AG04450 (cell line): ENCODE measurements at regions not wholly inside any gene's neighbourhood (a gene's known extent, or its start where the extent isn't known, plus 50 kb on each side); places are given as distances from the start of the nearest gene placed in this dataset.

ENCODE experiments used
- CTCF ChIA-PET: fragments of 300-600, 350-600 bp; formaldehyde crosslinking; extraction: SDS; loops from one replicate; lab custom pipeline; 2022; ENCODE audit warnings: antibody characterized with exemption, inconsistent platforms; lab: Charles Lee
- POLR2A ChIA-PET: fragments of 350-600 bp; formaldehyde crosslinking; extraction: SDS; loops from one replicate; lab custom pipeline; 2021; ENCODE audit warnings: antibody characterized with exemption, inconsistent platforms; lab: Yijun Ruan, JAX
- DNase-seq: peaks from one replicate; pipeline ENCODE4 v3.0.0-alpha.2; 2011; ENCODE audit warnings: low read depth, low spot score
- H3K27ac ChIP-seq: one replicate; pipeline ENCODE4 v1.5.1; 2012; ENCODE audit warnings: low read depth, low read length, control low read depth
- H3K27me3 ChIP-seq: one replicate; pipeline ENCODE4 v1.6.0; 2012; ENCODE audit warnings: low read length; ENCODE audit not compliant: control insufficient read depth, insufficient read depth
- H3K4me3 ChIP-seq: 2 replicates; pipeline ENCODE4 v1.5.1; 2011; ENCODE audit warnings: mild to moderate bottlenecking, low read depth, low read length, control low read depth
- H3K9me3 ChIP-seq: 2 replicates; pipeline ENCODE4 v1.5.1; 2012; ENCODE audit warnings: low read length; ENCODE audit not compliant: control insufficient read depth, insufficient read depth
- TF ChIP-seq, protein P1 (sequence below): IDR thresholded peaks from 2 replicates; pipeline ENCODE4 v1.5.1; 2011; ENCODE audit warnings: low read depth, low read length, control low read depth, inconsistent platforms

DNA sequence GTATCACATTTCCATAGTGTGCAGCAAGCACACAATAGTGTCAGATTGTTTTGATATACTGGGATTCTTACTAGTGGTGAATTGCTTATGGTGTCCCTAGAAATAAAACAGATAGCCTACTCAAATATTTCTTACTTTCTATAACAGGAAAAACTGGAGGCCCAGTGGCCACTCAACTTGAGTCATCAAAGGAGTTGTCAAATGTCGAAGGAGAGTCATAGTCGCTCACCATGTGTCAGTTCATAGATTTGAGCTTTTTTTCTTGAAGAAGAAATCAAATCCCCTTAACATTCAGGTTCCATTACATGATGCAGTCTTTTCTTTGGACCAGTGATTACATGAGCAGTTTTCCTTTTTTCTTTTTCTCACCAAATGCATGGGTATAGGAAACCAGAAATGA is 1271.0 kb downstream of the RAPGEF2 start:
- ChIA-PET CTCF (no interaction called here), POLR2A (no interaction called here)
- TF ChIP-seq, protein P1, sequence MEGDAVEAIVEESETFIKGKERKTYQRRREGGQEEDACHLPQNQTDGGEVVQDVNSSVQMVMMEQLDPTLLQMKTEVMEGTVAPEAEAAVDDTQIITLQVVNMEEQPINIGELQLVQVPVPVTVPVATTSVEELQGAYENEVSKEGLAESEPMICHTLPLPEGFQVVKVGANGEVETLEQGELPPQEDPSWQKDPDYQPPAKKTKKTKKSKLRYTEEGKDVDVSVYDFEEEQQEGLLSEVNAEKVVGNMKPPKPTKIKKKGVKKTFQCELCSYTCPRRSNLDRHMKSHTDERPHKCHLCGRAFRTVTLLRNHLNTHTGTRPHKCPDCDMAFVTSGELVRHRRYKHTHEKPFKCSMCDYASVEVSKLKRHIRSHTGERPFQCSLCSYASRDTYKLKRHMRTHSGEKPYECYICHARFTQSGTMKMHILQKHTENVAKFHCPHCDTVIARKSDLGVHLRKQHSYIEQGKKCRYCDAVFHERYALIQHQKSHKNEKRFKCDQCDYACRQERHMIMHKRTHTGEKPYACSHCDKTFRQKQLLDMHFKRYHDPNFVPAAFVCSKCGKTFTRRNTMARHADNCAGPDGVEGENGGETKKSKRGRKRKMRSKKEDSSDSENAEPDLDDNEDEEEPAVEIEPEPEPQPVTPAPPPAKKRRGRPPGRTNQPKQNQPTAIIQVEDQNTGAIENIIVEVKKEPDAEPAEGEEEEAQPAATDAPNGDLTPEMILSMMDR, result no peak
- Histone ChIP-seq H3K9me3 (peaks cover 4% of the 10 kb centered on the region; the same call in 1 of the 2 replicates), H3K4me3 (no peak overlapping the region), H3K27ac (no peak overlapping the region), H3K27me3 (no peaks in the 10 kb centered on the region)
- no peak for DNase-seq

DNA sequence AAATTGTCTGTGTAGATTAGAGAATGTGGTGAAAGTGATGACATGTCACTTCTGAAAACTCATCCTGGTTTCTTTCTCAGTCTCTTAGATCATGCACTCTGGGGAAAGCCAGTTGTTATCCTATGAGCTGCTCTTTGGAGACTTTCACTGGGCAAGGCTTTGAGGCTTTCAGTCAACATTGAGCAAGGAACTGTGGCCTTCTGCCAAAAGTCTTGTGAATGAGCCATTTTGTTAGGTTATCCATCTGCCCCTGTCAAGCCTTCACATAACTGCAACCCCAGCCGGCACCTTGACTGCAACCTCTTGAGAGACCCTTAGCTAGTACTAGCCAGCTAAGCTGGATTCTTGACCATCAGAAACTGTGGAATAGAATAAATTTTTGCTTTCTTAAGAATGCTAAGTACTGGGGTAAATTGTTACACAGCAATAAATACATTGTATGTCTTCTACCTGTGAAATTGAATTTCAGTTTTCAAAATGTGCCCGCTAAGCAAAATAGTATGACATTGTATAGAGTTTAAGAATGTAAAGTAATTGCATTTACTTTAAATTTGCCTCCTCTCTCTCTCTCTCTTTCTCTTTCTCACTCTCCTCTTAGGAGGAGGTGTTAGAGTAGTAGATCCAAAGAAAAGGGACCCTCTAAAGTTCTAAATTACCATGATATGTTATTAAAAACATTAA is 1273.0 kb downstream of the RAPGEF2 start:
- Histone ChIP-seq H3K9me3 (peaks cover 4% of the 10 kb centered on the region; the same call in 1 of the 2 replicates), H3K27me3 (no peaks in the 10 kb centered on the region), H3K4me3 (no peak overlapping the region), H3K27ac (no peak overlapping the region)
- DNase-seq, result no peak
- TF ChIP-seq, protein P1, result no peak
- CTCF ChIA-PET, result no interaction called here
- POLR2A ChIA-PET, result no interaction called here

DNA sequence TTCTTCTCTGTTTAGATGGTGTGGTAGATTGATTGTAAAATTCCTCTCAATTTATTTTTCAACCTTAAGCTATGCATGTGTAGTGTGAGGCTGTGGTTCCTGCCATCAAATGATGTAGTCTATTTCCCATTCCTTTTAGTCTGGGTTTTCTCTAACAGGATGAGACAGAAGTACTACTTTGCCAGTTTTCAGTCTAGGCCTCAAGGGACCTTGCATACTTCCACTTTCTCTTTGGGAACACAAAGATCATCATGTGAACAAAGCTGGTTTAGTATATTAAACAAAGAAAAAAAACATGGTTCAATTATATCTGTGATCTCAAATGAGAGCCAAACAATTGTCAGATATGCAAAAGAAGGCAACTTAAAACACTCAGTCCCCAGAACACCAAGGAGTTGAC is 1284.0 kb downstream of the RAPGEF2 start:
- ChIA-PET POLR2A (no interaction called here), CTCF (no interaction called here)
- Histone ChIP-seq H3K9me3 (peaks cover 17% of the 10 kb centered on the region), H3K27me3 (no peaks in the 10 kb centered on the region), H3K27ac (no peak overlapping the region), H3K4me3 (no peak overlapping the region)
- no peak for DNase-seq
- TF ChIP-seq, protein P1, result no peak

DNA sequence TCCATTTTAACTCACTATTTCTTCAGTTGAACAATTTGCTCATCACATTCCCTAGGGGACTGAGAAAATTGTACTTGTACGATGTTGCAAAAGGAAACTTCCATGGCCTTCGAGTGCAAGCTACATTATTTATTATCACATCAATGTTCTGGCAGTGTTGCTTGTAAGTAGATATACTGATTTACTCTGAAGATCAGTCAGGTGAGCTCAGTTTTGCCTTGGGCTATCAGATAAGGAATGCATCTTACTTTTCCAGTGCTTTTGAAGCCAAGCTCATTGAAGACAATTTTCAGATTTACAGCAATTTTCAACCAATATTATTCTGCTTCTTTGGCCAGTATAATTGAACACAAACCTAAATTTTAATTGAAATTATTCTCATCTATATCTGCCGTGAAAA is 1296.9 kb downstream of the RAPGEF2 start:
- POLR2A ChIA-PET, result no interaction called here
- no peak overlapping the region for H3K4me3 ChIP-seq
- no peaks in the 10 kb centered on the region for H3K27me3 ChIP-seq
- H3K27ac ChIP-seq, result no peak overlapping the region
- CTCF ChIA-PET, result no interaction called here
- peaks cover 3% of the 10 kb centered on the region; the same call in 1 of the 2 replicates for H3K9me3 ChIP-seq
- TF ChIP-seq, protein P1, result no peak
- DNase-seq, result no peak

DNA sequence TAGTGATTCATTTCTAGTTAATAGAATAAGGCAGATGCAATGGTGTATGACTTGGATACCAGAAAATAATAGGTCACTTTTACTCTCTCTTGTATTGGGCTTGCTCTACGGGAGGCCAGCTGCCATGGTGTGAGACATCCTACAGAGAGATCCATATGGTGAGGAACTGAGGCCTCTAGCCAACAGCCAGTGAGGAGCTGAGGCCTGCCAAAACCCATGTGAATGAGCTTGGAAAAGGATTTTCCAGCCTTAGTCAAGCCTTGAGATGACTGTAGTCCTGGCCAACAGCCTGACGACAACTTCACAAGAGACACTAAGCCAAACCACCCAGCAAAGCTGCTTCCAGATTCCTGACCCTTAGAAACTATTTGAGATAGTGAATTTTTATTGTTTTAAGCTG is 1300.2 kb downstream of the RAPGEF2 start:
- CTCF ChIA-PET, result no interaction called here
- Histone ChIP-seq H3K27me3 (no peaks in the 10 kb centered on the region), H3K27ac (no peak overlapping the region), H3K9me3 (peaks cover 12% of the 10 kb centered on the region), H3K4me3 (no peak overlapping the region)
- TF ChIP-seq, protein P1, result no peak
- no peak for DNase-seq
- POLR2A ChIA-PET, result no interaction called here
